ENCODE measurements at regions not wholly inside any gene's neighbourhood (a gene's known extent, or its start where the extent isn't known, plus 50 kb on each side); places are given as distances from the start of the nearest gene placed in this dataset.
"Not testable (repeated sequence)": the region's sequence is repeated elsewhere in the genome, so short reads cannot be mapped to it uniquely, and the experiment has no call there.

DNA sequence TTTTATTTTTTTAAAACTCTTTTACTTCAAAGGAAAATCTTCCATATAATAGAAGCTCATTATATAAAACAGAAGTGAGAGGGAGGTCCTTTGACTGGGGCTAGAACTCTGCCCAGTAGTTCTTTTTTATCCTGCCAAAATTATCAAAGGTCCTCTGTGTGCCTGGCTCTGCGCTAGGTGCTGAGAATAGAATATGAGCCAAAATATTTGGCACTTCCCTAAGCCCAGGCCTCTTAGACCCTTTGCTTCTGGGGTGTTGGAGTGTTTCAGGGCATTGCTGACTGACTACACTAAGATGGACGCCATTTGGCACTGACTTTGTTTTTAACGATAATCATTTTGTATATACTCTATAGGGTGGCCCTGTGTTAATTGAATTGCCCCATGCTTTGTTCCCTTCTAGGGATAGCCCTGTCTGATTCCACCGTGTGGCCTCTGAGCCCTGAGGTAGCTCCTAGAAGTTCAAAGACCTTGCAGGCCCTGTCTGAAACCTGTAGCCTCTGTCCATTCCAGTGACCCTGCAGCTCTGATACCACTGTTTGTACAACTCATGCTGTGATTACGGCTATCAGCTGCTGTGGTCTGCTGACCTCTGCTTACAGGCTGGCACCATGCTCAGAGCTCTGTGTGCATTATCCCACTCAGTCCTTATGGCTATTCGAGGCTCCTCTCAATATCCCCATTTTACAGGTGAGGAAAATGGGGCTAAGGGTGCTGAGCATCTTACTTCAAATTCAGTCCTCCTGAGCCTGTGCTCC is 84.3 kb upstream of the SHB start:
- DNase-seq = no peak

DNA sequence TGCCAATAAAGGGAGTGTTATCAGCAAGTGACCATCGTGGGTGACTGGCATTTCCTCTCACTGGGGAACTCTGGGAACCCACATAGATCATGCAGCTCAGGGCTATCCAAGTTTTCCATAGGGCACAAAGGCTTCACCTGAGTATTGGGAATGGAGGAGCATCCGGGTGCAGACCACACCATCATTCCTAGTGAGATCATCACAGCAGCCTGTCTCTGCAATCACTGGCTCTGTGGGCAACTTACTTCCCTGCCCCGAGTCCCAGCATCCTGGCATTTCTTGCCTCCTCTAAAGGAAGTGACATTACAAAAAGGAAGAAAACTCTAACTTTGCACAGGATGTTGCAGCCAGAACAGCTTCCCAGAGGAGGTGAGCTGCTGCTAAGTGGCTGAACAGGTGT is 80.6 kb upstream of the SHB start:
- no peak for DNase-seq

DNA sequence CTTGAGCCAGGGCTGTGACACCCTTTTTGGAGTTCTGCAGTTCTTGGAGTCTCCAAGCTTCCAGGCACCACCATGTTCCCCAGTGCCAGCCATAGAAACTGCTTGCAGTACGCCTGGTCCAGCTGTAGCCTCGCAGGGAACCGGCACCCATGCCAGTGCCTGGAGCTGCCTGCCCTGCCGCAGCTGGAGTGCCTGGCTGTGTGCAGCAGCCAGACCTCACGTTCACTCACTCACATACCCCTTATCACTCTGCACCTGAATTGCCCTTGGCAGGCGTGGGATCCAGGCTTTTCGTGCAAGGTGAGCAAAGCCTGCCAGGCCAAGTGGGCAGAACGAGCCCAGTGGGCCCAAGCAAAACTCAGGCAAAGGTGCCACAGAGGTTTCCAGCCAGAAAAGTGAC is 77.8 kb upstream of the SHB start:
- no peak for DNase-seq

DNA sequence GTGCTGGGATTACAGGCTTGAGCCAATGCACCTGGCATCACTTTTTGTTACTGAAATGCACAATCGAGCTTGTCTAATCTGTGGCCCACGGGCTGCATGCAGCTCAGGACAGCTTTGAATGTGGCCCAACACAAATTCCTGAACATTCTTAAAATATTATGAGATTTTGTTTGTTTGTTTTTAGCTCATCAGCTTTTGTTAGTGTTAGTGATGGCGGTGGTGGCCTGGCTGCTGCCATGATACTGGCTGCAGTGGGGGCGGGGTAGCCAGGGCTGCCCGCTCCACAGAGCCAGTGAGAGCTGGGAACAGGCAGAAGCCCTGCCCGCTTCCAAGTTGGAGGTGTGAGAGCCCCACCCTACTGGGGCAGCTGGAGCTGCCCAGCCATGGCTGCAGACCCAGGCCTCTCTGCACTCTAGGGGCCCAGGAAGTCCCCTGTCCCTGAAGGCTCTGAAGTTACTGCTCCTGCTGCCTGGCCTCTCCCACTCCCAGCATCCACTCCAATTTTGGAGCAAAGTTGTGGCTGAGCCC is 76.6 kb upstream of the SHB start:
- DNase-seq = no peak

DNA sequence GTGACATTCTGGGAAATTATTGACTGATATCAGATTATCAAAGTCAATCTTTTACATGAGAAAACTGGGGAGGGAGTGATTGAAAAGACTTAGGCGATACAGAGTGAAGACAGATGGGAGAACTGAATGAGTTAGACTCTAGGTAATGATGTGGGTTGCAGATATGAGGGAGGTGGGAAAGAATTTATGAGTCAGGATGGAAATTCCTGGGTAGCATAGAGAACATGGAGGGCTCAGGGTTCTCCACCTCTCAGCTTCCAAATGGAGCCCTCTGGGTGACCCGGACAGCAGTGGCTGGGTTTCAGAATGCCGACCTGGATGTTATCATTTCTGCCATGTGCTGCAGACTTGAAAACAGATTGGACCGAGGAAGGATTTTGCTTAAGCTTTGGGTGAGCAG is 75.4 kb upstream of the SHB start:
- no peak for DNase-seq

DNA sequence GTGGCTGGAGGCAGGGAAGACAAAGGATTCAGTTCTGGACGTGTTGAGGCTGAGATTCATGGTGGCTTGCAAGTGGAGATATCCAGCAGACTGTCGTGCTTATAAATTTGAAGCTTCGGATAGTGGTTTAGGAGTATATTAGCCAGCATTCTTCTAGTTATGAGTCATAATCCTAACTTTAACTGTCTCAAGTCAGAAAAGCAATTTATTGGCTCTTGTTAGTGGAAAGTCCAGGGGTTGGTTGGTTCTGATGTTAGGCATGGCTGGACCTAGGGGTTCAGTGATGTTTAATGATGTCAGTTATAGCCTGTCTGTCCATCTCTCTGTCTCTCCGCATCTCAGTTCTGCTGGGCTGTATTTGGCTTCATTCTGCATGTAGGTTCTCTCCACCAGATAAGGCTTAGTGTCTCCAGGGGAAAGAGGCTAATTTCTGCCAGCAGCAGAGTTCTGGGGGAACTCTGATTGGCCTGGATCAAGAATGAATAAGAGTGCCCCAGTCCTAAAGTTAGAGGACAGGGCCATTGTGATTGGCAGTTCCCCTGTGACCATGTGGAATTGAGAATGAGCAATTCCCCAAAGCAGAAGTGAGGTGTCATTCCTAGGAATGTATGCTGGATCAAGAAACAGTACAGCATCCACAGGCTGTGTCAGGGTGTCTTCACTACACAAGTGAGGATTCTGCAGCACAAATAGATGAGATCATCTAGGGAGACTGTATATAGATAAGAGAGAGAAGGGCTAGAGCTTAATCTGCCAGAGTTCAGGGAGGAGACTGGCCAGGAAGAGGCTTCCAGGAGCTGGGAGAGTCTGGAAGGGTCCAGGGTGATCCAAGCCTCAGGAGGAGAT is 72.9 kb upstream of the SHB start:
- DNase-seq = no peak

DNA sequence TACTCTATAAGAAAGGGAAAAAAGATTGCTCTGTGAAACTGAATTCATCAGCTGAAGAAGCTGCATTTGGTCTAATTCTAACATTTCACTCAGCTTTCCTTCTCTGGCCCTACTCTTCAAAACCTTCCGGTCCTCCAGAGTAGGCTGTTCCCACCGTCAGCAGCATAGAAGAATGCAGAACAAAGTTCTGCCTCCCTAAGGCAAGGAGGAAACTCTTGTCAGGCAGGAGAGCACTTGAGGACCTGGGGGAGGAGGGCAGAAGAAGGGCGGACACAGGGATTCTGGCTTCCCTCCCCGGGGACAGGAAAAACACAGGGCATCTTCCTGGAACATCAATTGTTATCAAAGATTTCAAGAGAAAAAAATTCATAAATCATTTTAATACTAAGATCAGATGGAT is 69.2 kb upstream of the SHB start:
- DNase-seq = no peak

DNA sequence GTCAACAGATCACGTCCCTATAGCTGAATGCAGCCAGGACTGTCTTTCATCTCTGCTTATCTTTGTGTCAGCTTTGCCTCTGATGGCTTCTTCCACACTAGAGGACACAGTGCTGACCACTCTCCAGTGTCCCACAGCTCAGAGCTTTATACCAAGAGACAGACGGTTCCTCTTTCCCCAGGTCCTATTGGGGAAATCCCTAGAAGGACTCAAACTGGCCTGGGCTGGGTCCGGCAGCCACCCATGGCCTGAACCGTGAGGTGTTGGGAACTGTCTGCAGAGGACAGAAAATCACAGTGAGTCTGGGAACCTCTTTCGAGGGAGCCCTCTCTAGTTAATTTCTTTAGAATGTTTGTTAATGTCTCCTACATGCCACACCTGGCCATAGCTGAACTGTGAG is 68.3 kb upstream of the SHB start:
- DNase-seq = no peak

DNA sequence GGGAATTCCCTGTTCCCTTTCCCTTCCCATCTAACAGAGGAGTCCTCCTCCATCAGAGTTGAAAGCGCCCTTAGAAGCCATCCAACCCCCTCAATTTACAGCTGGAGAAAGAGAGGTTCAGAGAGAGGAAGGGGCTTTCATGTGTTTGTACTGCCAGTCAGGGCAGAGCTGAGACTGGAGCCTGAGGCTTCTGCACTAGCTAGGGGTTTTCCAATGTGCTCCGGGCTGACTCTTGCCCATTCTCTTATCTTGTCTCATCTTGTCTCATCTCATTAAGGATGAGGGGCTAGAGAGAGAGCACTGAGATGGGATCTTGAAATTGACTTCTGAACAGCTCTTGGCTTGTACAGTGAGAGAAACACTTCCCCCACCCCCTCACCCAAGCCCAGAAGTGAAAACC is 67.4 kb upstream of the SHB start:
- no peak for DNase-seq

DNA sequence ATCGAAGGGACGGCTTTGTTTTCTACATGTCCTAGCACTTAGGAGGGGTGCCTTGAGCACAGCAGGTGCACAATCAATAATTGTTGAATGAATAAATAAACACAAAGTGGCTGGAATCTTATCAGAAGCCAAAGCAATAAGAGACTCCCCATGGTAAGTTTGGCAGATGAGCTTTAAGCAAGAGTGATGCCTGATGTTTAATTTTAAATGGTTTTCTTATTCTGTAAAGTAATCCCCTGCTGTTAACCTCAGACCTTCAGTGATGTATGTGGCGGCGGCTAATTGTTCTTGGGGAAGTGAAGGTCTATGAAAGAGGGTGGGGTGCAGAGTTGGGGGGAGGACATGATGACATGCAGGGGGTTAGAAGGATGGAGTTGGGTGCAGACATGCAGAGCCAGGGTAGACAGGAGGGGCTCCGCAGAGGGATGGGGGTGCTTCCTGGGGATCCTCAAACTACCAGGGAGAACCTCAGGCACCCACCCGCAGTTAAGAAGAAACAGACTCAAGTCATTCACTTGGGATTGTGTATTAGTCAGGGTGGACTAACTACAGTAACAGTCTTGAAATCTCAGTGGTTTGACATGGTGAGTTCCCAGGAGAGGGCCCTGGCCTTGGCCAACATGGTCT is 65.7 kb upstream of the SHB start:
- DNase-seq = no peak

DNA sequence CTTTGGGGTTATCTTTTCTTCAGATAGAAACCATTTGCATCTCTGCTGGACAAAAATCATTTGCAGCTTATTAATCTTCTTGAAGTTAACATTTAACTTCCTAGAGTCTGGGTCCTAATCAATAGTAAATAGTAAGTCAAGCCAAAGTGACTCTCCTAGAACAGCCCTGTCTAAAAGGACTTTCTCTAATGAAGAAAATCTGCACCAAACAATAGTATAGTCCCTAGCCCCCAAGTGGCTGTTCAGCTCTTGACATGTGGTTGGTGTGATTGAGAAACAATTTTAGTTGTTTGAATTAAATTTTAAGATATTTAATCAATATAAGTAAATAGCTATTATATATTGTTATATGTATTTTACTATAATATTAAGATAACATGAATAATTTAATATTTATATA is 64.6 kb upstream of the SHB start:
- no peak for DNase-seq

DNA sequence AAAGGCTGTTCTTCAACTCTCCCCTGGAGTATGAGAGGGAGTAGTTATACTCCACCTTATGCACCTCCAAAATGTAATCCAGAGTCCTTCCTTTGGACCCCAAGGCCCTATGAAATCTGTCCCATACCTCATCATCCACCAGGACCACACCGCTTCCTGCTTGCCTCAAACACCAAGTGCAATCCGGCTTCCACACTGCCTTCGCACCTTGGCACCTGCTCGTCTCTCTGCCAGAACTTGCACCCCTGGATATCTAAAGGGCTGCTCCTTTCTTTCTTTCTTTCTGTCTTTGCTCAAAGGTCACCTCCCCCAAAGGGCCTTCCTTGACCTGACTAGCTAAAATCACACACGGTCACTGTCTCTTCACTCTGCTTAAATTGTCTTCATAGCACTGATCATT is 63.9 kb upstream of the SHB start:
- no peak for DNase-seq

DNA sequence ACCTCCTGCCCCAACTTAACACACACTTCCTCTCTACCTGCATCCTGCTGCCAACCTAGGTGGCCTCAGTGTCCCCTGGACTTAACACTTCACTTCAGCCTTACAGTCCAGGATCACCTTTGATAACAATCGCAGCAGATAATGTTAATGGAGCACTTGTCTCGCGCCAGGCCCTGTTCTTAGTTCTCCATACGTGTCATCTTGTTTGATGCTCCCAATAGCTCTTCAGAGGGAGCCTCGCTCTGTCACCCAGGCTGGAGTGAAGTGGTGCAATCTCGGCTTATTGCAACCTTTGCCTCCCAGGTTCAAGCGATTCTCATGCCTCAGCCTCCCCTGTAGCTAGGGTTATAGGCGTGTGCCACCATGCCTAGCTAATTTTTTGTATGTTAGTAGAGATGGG is 62.7 kb upstream of the SHB start:
- DNase-seq = no peak

DNA sequence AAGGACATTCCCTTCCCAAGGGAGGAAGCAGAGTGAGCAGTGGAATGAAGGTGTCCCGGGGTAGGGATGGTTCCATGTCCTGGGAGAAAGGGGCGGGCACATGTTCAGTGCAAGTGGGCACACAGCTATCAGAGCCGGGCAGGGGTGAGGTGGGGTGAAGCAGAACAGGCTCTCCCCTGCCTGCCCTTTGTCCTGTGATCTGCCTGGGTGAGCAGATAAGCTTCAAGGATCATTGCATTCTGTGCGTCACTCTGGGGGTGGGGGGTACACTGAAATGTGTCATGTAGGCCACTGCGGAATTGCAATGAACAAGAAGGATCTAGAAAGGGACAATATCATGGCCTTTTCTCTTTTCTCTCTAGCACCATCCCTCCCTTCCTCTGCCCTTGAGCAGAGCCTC is 61.7 kb upstream of the SHB start:
- DNase-seq = no peak

DNA sequence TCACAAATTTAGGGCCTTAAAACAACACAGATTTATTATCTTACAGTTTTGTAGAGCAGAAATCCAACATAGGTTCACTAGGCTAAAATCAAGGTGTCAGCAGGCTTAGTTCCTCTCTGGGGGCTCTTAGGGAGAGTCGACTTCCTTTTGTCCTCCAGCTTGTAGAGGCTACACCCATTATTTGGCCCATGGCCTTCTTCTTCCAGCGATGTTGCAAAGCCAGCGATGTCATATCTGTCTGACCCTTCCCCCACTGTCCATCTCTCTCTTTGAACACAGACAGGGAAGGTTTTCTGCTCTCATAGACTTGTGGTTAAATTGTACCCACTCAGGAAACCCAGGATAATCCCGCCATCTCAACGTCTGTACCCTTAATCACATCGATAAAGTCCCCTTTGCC is 60.3 kb upstream of the SHB start:
- no peak for DNase-seq

DNA sequence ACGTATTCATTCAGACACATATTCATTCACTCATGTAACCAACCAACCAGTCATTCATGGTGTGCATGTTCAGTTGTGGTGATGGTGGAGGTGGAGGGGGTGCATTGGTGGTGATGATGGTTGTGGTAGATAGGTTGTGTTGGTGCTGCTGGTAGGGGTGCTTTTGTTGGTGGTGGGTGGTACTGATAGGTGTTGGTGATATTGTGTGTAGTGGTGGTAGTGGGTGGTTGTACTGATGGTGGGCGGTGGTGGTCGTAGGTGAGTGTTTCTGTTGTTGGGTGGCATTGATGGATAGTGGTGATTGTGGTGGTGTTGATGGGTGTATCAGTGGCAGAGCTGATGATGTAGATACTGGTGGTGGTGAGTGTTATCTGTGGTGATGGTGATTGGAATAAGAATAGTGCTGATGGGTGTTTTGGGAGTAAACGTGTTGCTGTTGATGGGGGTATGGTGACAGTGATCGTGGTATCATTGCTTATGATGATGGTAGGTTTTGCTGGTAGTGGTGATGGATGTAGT is 59.8 kb upstream of the SHB start:
- DNase-seq = no peak

DNA sequence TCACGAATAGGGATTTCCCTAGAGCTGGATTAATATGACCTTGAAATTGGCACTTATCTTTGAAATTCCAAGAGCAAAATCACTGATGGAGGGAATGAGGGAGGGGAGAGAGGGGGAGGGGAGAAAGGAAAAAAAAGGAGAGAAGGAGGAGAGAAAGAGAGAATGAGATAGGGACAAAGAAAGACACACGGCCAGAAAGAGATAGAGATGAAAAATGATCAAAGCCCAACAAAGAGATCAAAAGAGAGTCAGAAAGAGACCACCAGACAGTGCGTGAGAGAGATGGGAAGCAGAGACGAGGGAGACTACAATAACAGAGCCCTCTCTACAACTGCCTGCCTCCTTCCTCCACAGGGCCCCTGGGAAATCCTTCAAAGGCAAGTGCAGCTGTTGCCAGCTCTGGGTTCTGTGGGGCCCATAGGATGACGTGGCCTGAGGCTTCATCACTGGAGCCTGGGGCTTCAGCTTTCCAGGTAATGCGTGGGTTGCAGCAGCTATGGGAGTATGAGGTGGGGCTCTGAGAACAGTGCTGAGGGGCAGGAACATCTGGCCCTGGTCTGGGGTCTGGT is 58.3 kb upstream of the SHB start:
- DNase-seq = no peak

DNA sequence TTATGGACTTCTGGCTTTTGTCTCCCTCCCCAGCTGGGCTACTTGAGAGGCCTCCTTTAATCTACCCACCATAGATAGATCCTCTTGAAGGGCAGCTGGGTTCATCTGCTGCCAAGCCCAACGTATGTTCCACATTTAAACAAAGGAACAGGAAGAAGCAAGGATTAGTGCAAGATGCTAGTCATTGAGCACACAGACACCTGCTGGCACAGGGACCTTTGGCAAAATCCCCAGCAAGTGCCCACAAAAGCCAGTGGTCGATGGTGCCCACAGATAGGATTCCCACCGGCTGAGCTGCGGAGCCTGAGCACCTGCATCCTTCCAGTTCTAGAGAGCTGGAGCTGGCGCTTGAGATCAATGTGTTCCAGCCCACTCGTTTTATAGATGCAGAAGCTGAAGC is 57.7 kb upstream of the SHB start:
- no peak for DNase-seq

DNA sequence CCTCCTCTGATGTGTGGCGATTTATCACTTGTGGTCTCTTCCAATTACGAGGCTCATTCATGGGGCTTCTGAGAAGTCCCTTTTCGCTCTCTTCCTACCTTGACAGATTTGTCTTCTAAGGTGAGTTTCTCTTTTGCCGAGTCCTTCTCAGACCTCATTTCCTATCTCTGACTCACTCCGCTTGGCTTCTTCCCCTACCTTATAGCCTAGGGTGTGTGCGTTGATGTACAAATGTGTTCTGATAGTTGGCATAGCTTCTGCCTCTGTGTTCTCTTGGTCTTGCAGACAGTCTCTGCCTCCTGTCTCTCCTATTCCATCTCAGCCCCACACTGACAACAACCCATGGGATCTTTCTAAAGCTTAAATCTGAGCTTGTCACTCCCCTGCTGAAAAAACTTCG is 56.9 kb upstream of the SHB start:
- DNase-seq = no peak

DNA sequence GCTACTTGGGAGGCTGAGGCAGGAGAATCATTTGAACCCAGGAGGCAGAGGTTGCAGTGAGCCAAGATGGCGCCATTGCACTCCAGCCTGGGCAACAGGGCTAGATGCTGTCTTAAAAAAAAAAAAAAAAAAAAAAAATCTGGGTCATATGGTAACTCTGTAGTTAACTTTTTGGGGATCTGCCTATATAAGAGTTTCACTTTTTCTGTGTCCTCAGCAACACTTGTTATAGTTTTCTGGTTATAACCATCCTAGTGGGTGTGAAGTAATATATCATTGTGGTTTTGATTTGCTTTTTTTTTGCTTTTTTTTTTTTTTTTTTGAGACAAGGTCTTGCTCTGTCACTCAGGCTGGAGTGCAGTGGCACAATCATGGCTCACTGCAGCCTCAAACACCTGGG is 54.3 kb upstream of the SHB start:
- DNase-seq = not testable (repeated sequence)

DNA sequence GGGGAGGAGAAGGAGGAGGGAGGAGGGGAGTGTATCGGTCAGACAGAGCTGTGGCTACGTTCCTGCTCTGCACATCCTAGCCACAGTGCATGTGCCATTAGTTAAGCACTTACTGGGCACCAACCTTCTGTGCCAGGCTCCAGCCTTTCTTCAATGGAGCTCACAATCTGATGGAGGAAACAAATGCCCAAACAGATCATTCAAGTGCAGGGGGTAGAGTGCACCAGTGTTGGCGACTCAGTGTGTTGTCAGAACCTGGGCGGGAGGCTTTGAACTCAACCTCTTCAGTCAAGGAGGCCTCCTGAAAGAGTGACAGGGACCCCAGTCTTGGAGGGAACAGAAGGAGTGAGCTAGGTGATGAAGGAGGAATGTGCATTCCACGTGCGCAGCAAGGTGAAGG is 51.9 kb upstream of the SHB start:
- DNase-seq = no peak

DNA sequence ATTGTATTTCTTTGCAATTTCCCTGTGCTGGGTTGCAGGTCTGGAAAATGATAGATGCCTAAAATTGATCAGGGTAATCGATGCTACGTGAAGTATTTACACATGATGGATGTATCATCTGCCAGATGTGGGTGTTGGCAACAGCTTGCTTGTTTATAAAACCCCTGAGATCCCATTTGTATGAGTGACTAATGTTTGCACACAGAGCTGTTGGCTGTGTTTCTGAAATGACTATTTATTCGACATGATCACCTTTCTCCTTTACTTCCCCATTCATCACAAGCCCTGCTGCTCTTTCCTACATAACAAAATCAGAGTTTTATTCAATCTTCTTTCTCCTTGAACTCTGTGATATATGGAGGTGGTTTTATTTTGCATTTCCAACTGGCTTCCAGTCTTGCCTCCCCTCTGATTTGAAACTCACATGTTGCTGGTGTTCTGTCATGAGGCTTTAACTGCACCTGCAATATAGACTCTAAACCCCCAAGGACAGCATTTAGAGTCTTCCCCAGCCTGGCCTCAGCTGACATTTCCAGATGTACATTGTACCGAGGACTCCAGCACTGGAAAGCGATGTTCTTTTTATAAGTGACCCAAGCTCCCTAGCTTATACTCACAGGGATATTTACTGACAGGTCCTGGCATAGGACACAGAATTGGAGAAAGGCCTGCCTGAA is 50.7 kb upstream of the SHB start:
- DNase-seq = no peak
